IMR-90 (cell line): ENCODE measurements at regions not wholly inside any gene's neighbourhood (a gene's known extent, or its start where the extent isn't known, plus 50 kb on each side); places are given as distances from the start of the nearest gene placed in this dataset.

Experiments
- ATAC-seq: fragments of 200-7000 bp; cut with Tn5 transposase; 2 replicates; pipeline ENCODE4 v1.9.1; 2020; ENCODE audit warnings: low read depth, mild to moderate bottlenecking, moderate library complexity
- BruUV-seq: library from RNA; stranded (reverse); fragments of 400-500 nt; replicated peaks from 2 replicates; lab custom pipeline; 2021; lab: Mats Ljungman, UMichigan
- CTCF ChIA-PET: fragments of 300-600 bp; formaldehyde crosslinking; extraction: SDS; loops from one replicate; lab custom pipeline; 2021; ENCODE audit warnings: antibody characterized with exemption; lab: Yijun Ruan, JAX
- POLR2A ChIA-PET: fragments of 300-600 bp; sonication (Branson Sonifier 250); formaldehyde crosslinking; loops from one replicate; lab custom pipeline; 2022; ENCODE audit warnings: antibody characterized with exemption; ENCODE audit not compliant: unreplicated experiment; lab: Charles Lee
- DNase-seq: peaks from one replicate; pipeline ENCODE4 v3.0.0; 2013
- H2AFZ ChIP-seq: replicated peaks from 2 replicates; pipeline ENCODE3; 2013; ENCODE audit warnings: low read length, mild to moderate bottlenecking; ENCODE audit not compliant: poor library complexity
- H2AK5ac ChIP-seq: 2 replicates; pipeline ENCODE4 v1.6.1; 2013; ENCODE audit warnings: low read depth, low read length, inconsistent platforms
- H2AK9ac ChIP-seq: replicated peaks from 2 replicates; pipeline ENCODE3; 2013; ENCODE audit warnings: mild to moderate bottlenecking, low read depth, low read length, moderate library complexity; ENCODE audit not compliant: poor library complexity
- H2BK120ac ChIP-seq: 2 replicates; pipeline ENCODE4 v1.6.1; 2013; ENCODE audit warnings: low read depth, low read length, inconsistent platforms
- H2BK15ac ChIP-seq: 3 replicates; pipeline ENCODE4 v1.6.1; 2013; ENCODE audit warnings: low read depth, low read length, inconsistent platforms
- H2BK20ac ChIP-seq: 2 replicates; pipeline ENCODE4 v1.6.1; 2013; ENCODE audit warnings: low read depth, mild to moderate bottlenecking, inconsistent platforms, low read length, moderate library complexity
- H2BK5ac ChIP-seq: 2 replicates; pipeline ENCODE4 v1.6.1; 2013; ENCODE audit warnings: mild to moderate bottlenecking, low read depth, low read length, inconsistent platforms; ENCODE audit not compliant: poor library complexity, severe bottlenecking
- H3K14ac ChIP-seq: replicated peaks from 2 replicates; pipeline ENCODE4 v1.6.1; 2013; ENCODE audit warnings: low read depth, low read length, inconsistent platforms
- H3K18ac ChIP-seq: 2 replicates; pipeline ENCODE4 v1.6.1; 2013; ENCODE audit warnings: low read depth, low read length, control low read depth
- H3K23ac ChIP-seq: 2 replicates; pipeline ENCODE4 v1.6.1; 2013; ENCODE audit warnings: low read depth, low read length, inconsistent platforms
- H3K27ac ChIP-seq: 2 replicates; pipeline ENCODE4 v1.5.1; 2013; ENCODE audit warnings: mild to moderate bottlenecking, control low read depth, low read length; ENCODE audit not compliant: insufficient read depth
- H3K27me3 ChIP-seq: 2 replicates; pipeline ENCODE4 v1.6.1; 2013; ENCODE audit warnings: low read length; ENCODE audit not compliant: control insufficient read depth, insufficient read depth
- H3K36me3 ChIP-seq: 2 replicates; pipeline ENCODE4 v1.6.1; 2013; ENCODE audit warnings: low read length, mixed read lengths; ENCODE audit not compliant: control insufficient read depth, insufficient read depth
- H3K4ac ChIP-seq: 2 replicates; pipeline ENCODE4 v1.6.1; 2013; ENCODE audit warnings: low read depth, low read length, inconsistent platforms
- H3K4me1 ChIP-seq: 2 replicates; pipeline ENCODE4 v1.6.1; 2013; ENCODE audit warnings: low read length, mixed read lengths; ENCODE audit not compliant: control insufficient read depth, insufficient read depth
- H3K4me2 ChIP-seq: 2 replicates; pipeline ENCODE4 v1.6.1; 2013; ENCODE audit warnings: low read depth, mild to moderate bottlenecking, control low read depth, low read length, moderate library complexity
- H3K4me3 ChIP-seq: 2 replicates; pipeline ENCODE4 v1.5.1; 2013; ENCODE audit warnings: low read depth, mild to moderate bottlenecking, control low read depth, low read length, moderate library complexity; ENCODE audit not compliant: insufficient read depth
- H3K56ac ChIP-seq: 2 replicates; pipeline ENCODE4 v1.6.1; 2013; ENCODE audit warnings: low read length, inconsistent platforms; ENCODE audit not compliant: insufficient read depth; ENCODE audit errors: extremely low read depth
- H3K79me1 ChIP-seq, 2 experiments: 2 replicates each; pipeline ENCODE4 v1.6.1; 2013; ENCODE audit warnings: low read length in 2 of 2, inconsistent platforms in 1 of 2, low read depth in 1 of 2
- H3K9ac ChIP-seq: 2 replicates; pipeline ENCODE4 v1.6.1; 2013; ENCODE audit warnings: low read depth, low read length, control low read depth
- H3K9me1 ChIP-seq: 2 replicates; pipeline ENCODE4 v1.6.1; 2013; ENCODE audit warnings: low read length, inconsistent platforms; ENCODE audit not compliant: insufficient read depth
- H3K9me3 ChIP-seq: 2 replicates; pipeline ENCODE4 v1.6.1; 2013; ENCODE audit warnings: low read length; ENCODE audit not compliant: control insufficient read depth, insufficient read depth
- H4K20me1 ChIP-seq: 2 replicates; pipeline ENCODE4 v1.6.1; 2013; ENCODE audit warnings: low read length, inconsistent platforms; ENCODE audit not compliant: insufficient read depth
- H4K5ac ChIP-seq: 2 replicates; pipeline ENCODE4 v1.6.1; 2013; ENCODE audit warnings: mild to moderate bottlenecking, low read depth, low read length, control low read depth
- H4K8ac ChIP-seq, 2 experiments: 2 replicates each; pipeline ENCODE4 v1.6.1; 2013; ENCODE audit warnings: low read depth in 2 of 2, low read length in 2 of 2, control low read depth in 1 of 2, inconsistent platforms in 1 of 2
- H4K91ac ChIP-seq: 2 replicates; pipeline ENCODE4 v1.6.1; 2013; ENCODE audit warnings: low read depth, low read length, inconsistent platforms; ENCODE audit not compliant: insufficient read depth
- BHLHE40 ChIP-seq: fragments of 150-350 bp; IDR thresholded peaks from 2 replicates; pipeline ENCODE4 v1.6.1; 2016; ENCODE audit warnings: mild to moderate bottlenecking, low read depth, low read length
- CEBPB ChIP-seq: IDR thresholded peaks from 2 replicates; pipeline ENCODE4 v1.6.1; 2012; ENCODE audit warnings: low read depth, low read length, improper control_type of control experiment
- CHD1 ChIP-seq: IDR thresholded peaks from 2 replicates; pipeline ENCODE4 v1.6.1; 2012; ENCODE audit warnings: low read depth, low read length, improper control_type of control experiment
- FOS ChIP-seq: fragments of 150-350 bp; IDR thresholded peaks from 2 replicates; pipeline ENCODE4 v1.6.1; 2016; ENCODE audit warnings: low read depth, low read length
- MAFK ChIP-seq: IDR thresholded peaks from 2 replicates; pipeline ENCODE4 v1.6.1; 2012; ENCODE audit warnings: low read depth, low read length, improper control_type of control experiment
- MAZ ChIP-seq: IDR thresholded peaks from 2 replicates; pipeline ENCODE4 v1.6.1; 2012; ENCODE audit warnings: low read depth, mild to moderate bottlenecking, low read length, improper control_type of control experiment, moderate library complexity, borderline replicate concordance
- MXI1 ChIP-seq: IDR thresholded peaks from 2 replicates; pipeline ENCODE4 v1.6.1; 2012; ENCODE audit warnings: low read depth, mild to moderate bottlenecking, low read length, moderate library complexity, borderline replicate concordance
- NFE2L2 ChIP-seq: fragments of 150-350 bp; IDR thresholded peaks from 2 replicates; pipeline ENCODE4 v1.6.1; 2016; ENCODE audit warnings: low read depth, mild to moderate bottlenecking, low read length
- POLR2A ChIP-seq: IDR thresholded peaks from 2 replicates; pipeline ENCODE4 v1.6.1; 2012; ENCODE audit warnings: mild to moderate bottlenecking, low read depth, low read length
- RAD21 ChIP-seq: IDR thresholded peaks from 2 replicates; pipeline ENCODE4 v1.6.1; 2012; ENCODE audit warnings: low read length, improper control_type of control experiment
- RCOR1 ChIP-seq: IDR thresholded peaks from 2 replicates; pipeline ENCODE4 v1.6.1; 2012; ENCODE audit warnings: mild to moderate bottlenecking, low read length, improper control_type of control experiment; ENCODE audit not compliant: insufficient replicate concordance
- RFX5 ChIP-seq: IDR thresholded peaks from 2 replicates; pipeline ENCODE4 v1.8.0; 2012; ENCODE audit warnings: low read depth, mild to moderate bottlenecking, low read length, moderate library complexity
- SMC3 ChIP-seq: fragments of 150-350 bp; IDR thresholded peaks from 2 replicates; pipeline ENCODE4 v1.6.1; 2016; ENCODE audit warnings: low read depth, mild to moderate bottlenecking, antibody characterized with exemption, low read length, moderate library complexity
- WGBS, 2 experiments: methylation state at CpG; one replicate each; pipeline versions ENCODE4 v1.1.5 to v1.1.7; 2013; ENCODE audit warnings: missing lambda C conversion rate in 2 of 2; ENCODE audit not compliant: insufficient read length in 1 of 2; ENCODE audit errors: extremely low coverage in 2 of 2; 5-methylcytosine and 5-hydroxymethylcytosine counted together
- dilution Hi-C: fragments of 300-500 bp; cut with HindIII; formaldehyde crosslinking; loops from one replicate; pipeline ENCODE4 v1.14.3; 2018; ENCODE audit warnings: low sequenced_read_pairs; ENCODE audit not compliant: unreplicated experiment
- in situ Hi-C: fragments of 300-500 bp; cut with MboI; formaldehyde crosslinking; loops from 3 replicates; pipeline ENCODE4 v1.14.3; 2019; ENCODE audit warnings: low sequenced_read_pairs, inconsistent platforms, mixed read lengths
- intact Hi-C: fragments of 100-400 bp; cut with micrococcal nuclease; formaldehyde crosslinking; loops from 2 replicates; pipeline ENCODE4 v1.10.0; 2022
- TF ChIP-seq, protein P1 (sequence below): fragments of 150-350 bp; IDR thresholded peaks from 2 replicates; pipeline ENCODE4 v1.6.1; 2017; ENCODE audit warnings: mild to moderate bottlenecking, antibody characterized with exemption, low read length, low read depth
- TF ChIP-seq, protein P2 (sequence below): fragments of 150-350 bp; IDR thresholded peaks from 2 replicates; pipeline ENCODE4 v1.6.1; 2016; ENCODE audit warnings: low read depth, mild to moderate bottlenecking, low read length, moderate library complexity, borderline replicate concordance
- TF ChIP-seq, protein P3 (sequence below): conservative IDR thresholded peaks from 2 replicates; pipeline ENCODE4 v1.5.1; 2012; ENCODE audit warnings: mild to moderate bottlenecking, low read depth, low read length, improper control_type of control experiment

DNA sequence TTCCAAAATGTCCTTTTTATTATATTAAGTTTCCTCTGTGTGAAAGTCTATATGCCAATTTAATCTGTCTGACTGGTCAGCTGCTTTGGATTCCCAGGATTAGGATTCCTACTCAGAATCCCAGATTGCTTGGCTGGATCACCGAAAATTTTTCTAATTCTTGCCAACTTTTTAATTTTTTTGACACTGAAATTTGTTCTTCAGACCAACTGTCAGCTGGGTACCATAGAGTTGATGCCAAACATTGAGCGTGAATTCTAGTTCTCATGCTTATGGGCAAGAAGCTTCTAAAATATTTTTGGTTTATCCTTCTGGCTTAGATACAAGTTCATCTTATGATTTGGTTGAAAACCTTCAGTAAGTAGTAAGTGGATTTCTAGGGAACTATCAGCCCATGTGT is 1611.4 kb upstream of the FLRT2 start:
- Histone ChIP-seq H3K36me3 (no peaks in the 10 kb centered on the region), H2BK15ac (no peak overlapping the region), H3K9me1 (no peaks in the 10 kb centered on the region), H4K5ac (no peak overlapping the region), H3K18ac (no peak overlapping the region), H3K56ac (no peak overlapping the region), H2AK9ac (no peak overlapping the region), H3K23ac (no peak overlapping the region), H2AFZ (no peak overlapping the region), H2BK20ac (no peak overlapping the region), H2BK120ac (no peak overlapping the region), H2AK5ac (no peak overlapping the region), H3K4ac (no peak overlapping the region), H4K20me1 (no peaks in the 10 kb centered on the region), H3K14ac (no peak overlapping the region), H3K27ac (no peak overlapping the region), H4K8ac (no peak overlapping the region), H3K9ac (no peak overlapping the region), H4K91ac (no peak overlapping the region), H3K4me2 (no peak overlapping the region), H3K4me3 (no peak overlapping the region), H3K27me3 (no peaks in the 10 kb centered on the region), H3K79me1 (no peaks in the 10 kb centered on the region), H2BK5ac (no peak overlapping the region), H3K9me3 (no peaks in the 10 kb centered on the region), H3K4me1 (peaks cover 2% of the 10 kb centered on the region; the same call in 1 of the 2 replicates)
- ATAC-seq (no peak), DNase-seq (no peak)
- CTCF ChIA-PET, result interaction anchor here (0.6 kb wide), 1 partner anchor 34 kb away, joined by 3 read pairs; no protein-coding TSS in a partner anchor
- in situ Hi-C loops, result no loop called here
- intact Hi-C loops, result loop anchor here (10.0 kb wide), 1 partner anchor 434 kb away; no protein-coding TSS in a partner anchor
- POLR2A ChIA-PET, result no interaction called here
- 80% methylated on average over 1 of the region's 2 CpGs; no CpG with 5 or more reads in 1 of the 2 experiments for WGBS, 2 experiments
- no peak for TF ChIP-seq RFX5
- no peak for TF ChIP-seq CEBPB
- TF ChIP-seq MAZ, result no peak
- TF ChIP-seq, protein P1, sequence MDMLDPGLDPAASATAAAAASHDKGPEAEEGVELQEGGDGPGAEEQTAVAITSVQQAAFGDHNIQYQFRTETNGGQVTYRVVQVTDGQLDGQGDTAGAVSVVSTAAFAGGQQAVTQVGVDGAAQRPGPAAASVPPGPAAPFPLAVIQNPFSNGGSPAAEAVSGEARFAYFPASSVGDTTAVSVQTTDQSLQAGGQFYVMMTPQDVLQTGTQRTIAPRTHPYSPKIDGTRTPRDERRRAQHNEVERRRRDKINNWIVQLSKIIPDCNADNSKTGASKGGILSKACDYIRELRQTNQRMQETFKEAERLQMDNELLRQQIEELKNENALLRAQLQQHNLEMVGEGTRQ, result no peak
- no peak for TF ChIP-seq RAD21
- TF ChIP-seq CHD1, result no peak
- no peak for TF ChIP-seq SMC3
- no peak for TF ChIP-seq NFE2L2
- TF ChIP-seq, protein P2, sequence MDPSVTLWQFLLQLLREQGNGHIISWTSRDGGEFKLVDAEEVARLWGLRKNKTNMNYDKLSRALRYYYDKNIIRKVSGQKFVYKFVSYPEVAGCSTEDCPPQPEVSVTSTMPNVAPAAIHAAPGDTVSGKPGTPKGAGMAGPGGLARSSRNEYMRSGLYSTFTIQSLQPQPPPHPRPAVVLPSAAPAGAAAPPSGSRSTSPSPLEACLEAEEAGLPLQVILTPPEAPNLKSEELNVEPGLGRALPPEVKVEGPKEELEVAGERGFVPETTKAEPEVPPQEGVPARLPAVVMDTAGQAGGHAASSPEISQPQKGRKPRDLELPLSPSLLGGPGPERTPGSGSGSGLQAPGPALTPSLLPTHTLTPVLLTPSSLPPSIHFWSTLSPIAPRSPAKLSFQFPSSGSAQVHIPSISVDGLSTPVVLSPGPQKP, result no peak
- TF ChIP-seq BHLHE40, result no peak
- TF ChIP-seq, protein P3, sequence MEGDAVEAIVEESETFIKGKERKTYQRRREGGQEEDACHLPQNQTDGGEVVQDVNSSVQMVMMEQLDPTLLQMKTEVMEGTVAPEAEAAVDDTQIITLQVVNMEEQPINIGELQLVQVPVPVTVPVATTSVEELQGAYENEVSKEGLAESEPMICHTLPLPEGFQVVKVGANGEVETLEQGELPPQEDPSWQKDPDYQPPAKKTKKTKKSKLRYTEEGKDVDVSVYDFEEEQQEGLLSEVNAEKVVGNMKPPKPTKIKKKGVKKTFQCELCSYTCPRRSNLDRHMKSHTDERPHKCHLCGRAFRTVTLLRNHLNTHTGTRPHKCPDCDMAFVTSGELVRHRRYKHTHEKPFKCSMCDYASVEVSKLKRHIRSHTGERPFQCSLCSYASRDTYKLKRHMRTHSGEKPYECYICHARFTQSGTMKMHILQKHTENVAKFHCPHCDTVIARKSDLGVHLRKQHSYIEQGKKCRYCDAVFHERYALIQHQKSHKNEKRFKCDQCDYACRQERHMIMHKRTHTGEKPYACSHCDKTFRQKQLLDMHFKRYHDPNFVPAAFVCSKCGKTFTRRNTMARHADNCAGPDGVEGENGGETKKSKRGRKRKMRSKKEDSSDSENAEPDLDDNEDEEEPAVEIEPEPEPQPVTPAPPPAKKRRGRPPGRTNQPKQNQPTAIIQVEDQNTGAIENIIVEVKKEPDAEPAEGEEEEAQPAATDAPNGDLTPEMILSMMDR, result no peak
- TF ChIP-seq POLR2A, result no peak
- TF ChIP-seq FOS, result no peak
- no peak for TF ChIP-seq MXI1
- TF ChIP-seq MAFK, result no peak
- TF ChIP-seq RCOR1, result no peak
- dilution Hi-C loops, result no loop called here
- no TSS peak for BruUV-seq
